ENCODE measurements at regions not wholly inside any gene's neighbourhood (a gene's known extent, or its start where the extent isn't known, plus 50 kb on each side); places are given as distances from the start of the nearest gene placed in this dataset.

- DNase-seq: no peak
- Mint-ChIP-seq H3K36me3 (no peaks in the 10 kb centered on the region), H3K27ac (no peak overlapping the region), H3K4me1 (peaks cover 23% of the 10 kb centered on the region), H3K27me3 (peaks cover 32% of the 10 kb centered on the region), H3K9me3 (no peaks in the 10 kb centered on the region), H3K4me3 (no peak overlapping the region)
- CTCF ChIA-PET: interaction anchor here (1.6 to 1.7 kb wide), 2 partner anchors 12 to 17 kb away, joined by 6 to 10 read pairs; no protein-coding TSS in a partner anchor
Measured at GRCh38 chr3:124577494-124578167, 152.6 kb upstream of the UMPS start.

- Mint-ChIP-seq H3K9me3 (no peaks in the 10 kb centered on the region), H3K27me3 (peaks cover 40% of the 10 kb centered on the region), H3K27ac (no peak overlapping the region), H3K36me3 (no peaks in the 10 kb centered on the region), H3K4me1 (peaks cover 30% of the 10 kb centered on the region), H3K4me3 (no peak overlapping the region)
- CTCF ChIA-PET: no interaction called here
- DNase-seq: no peak
Measured at GRCh38 chr3:124579641-124580040, 150.6 kb upstream of the UMPS start.

GRCh38 chr3:124582196-124582595, 148.1 kb upstream of the UMPS start:
- no peak overlapping the region for H3K4me3 Mint-ChIP-seq
- H3K27me3 Mint-ChIP-seq: peaks cover 66% of the 10 kb centered on the region
- peaks cover 33% of the 10 kb centered on the region for H3K4me1 Mint-ChIP-seq
- H3K9me3 Mint-ChIP-seq: no peaks in the 10 kb centered on the region
- CTCF ChIA-PET: no interaction called here
- H3K36me3 Mint-ChIP-seq: peaks cover 1% of the 10 kb centered on the region
- DNase-seq: no peak
- H3K27ac Mint-ChIP-seq: peak overlapping the region; percentile 15

GRCh38 chr3:124582621-124583395, 147.4 kb upstream of the UMPS start:
- peaks cover 32% of the 10 kb centered on the region for H3K4me1 Mint-ChIP-seq
- peaks cover 1% of the 10 kb centered on the region for H3K36me3 Mint-ChIP-seq
- no peak overlapping the region for H3K4me3 Mint-ChIP-seq
- H3K27me3 Mint-ChIP-seq: peaks cover 72% of the 10 kb centered on the region
- DNase-seq: no peak
- CTCF ChIA-PET: no interaction called here
- H3K9me3 Mint-ChIP-seq: no peaks in the 10 kb centered on the region
- peak overlapping the region; percentile 15 for H3K27ac Mint-ChIP-seq

GRCh38 chr3:124584245-124584551, 146.1 kb upstream of the UMPS start:
- Mint-ChIP-seq H3K9me3 (no peaks in the 10 kb centered on the region), H3K27ac (peak overlapping the region; percentile 47), H3K27me3 (peaks cover 74% of the 10 kb centered on the region), H3K36me3 (peaks cover 1% of the 10 kb centered on the region), H3K4me1 (peaks cover 38% of the 10 kb centered on the region), H3K4me3 (peak overlapping the region; percentile 46)
- DNase-seq: no peak
- CTCF ChIA-PET: no interaction called here

- Mint-ChIP-seq H3K4me3 (peak overlapping the region; percentile 84), H3K27me3 (peaks cover 71% of the 10 kb centered on the region), H3K9me3 (no peaks in the 10 kb centered on the region), H3K4me1 (peaks cover 38% of the 10 kb centered on the region), H3K27ac (peak overlapping the region; percentile 82), H3K36me3 (peaks cover 1% of the 10 kb centered on the region)
- CTCF ChIA-PET: no interaction called here
- DNase-seq: peak; percentile 59
Measured at GRCh38 chr3:124584552-124585391, 145.5 kb upstream of the UMPS start.

- Mint-ChIP-seq H3K27ac (no peak overlapping the region), H3K4me3 (no peak overlapping the region), H3K27me3 (peaks cover 71% of the 10 kb centered on the region), H3K4me1 (peaks cover 38% of the 10 kb centered on the region), H3K36me3 (peaks cover 1% of the 10 kb centered on the region), H3K9me3 (no peaks in the 10 kb centered on the region)
- CTCF ChIA-PET: no interaction called here
- DNase-seq: no peak
Measured at GRCh38 chr3:124586126-124587052, 143.9 kb upstream of the UMPS start.

- no peaks in the 10 kb centered on the region for H3K9me3 Mint-ChIP-seq
- H3K4me3 Mint-ChIP-seq: no peak overlapping the region
- H3K27me3 Mint-ChIP-seq: peaks cover 71% of the 10 kb centered on the region
- DNase-seq: no peak
- CTCF ChIA-PET: no interaction called here
- H3K4me1 Mint-ChIP-seq: peaks cover 38% of the 10 kb centered on the region
- peaks cover 1% of the 10 kb centered on the region for H3K36me3 Mint-ChIP-seq
- no peak overlapping the region for H3K27ac Mint-ChIP-seq
Measured at GRCh38 chr3:124587053-124587408, 143.2 kb upstream of the UMPS start.

GRCh38 chr3:124588036-124588435, 142.2 kb upstream of the UMPS start:
- Mint-ChIP-seq H3K27ac (no peak overlapping the region), H3K36me3 (peaks cover 1% of the 10 kb centered on the region), H3K9me3 (no peaks in the 10 kb centered on the region), H3K27me3 (peaks cover 64% of the 10 kb centered on the region), H3K4me3 (no peak overlapping the region), H3K4me1 (peaks cover 40% of the 10 kb centered on the region)
- CTCF ChIA-PET: no interaction called here
- no peak for DNase-seq

GRCh38 chr3:124588794-124589193, 141.5 kb upstream of the UMPS start:
- Mint-ChIP-seq H3K4me3 (no peak overlapping the region), H3K4me1 (peaks cover 40% of the 10 kb centered on the region), H3K27me3 (peaks cover 62% of the 10 kb centered on the region), H3K36me3 (peaks cover 1% of the 10 kb centered on the region), H3K9me3 (no peaks in the 10 kb centered on the region), H3K27ac (no peak overlapping the region)
- CTCF ChIA-PET: no interaction called here
- no peak for DNase-seq

- H3K27ac Mint-ChIP-seq: no peak overlapping the region
- H3K4me1 Mint-ChIP-seq: peaks cover 21% of the 10 kb centered on the region
- H3K27me3 Mint-ChIP-seq: peaks cover 39% of the 10 kb centered on the region
- H3K36me3 Mint-ChIP-seq: no peaks in the 10 kb centered on the region
- H3K4me3 Mint-ChIP-seq: no peak overlapping the region
- DNase-seq: no peak
- H3K9me3 Mint-ChIP-seq: no peaks in the 10 kb centered on the region
- CTCF ChIA-PET: no interaction called here
Measured at GRCh38 chr3:124591699-124592098, 138.6 kb upstream of the UMPS start.

- peaks cover 31% of the 10 kb centered on the region for H3K27me3 Mint-ChIP-seq
- CTCF ChIA-PET: no interaction called here
- H3K9me3 Mint-ChIP-seq: no peaks in the 10 kb centered on the region
- H3K4me3 Mint-ChIP-seq: no peak overlapping the region
- H3K4me1 Mint-ChIP-seq: peaks cover 21% of the 10 kb centered on the region
- DNase-seq: no peak
- no peak overlapping the region for H3K27ac Mint-ChIP-seq
- H3K36me3 Mint-ChIP-seq: no peaks in the 10 kb centered on the region
Measured at GRCh38 chr3:124592658-124593441, 137.4 kb upstream of the UMPS start.

- H3K4me3 Mint-ChIP-seq: no peak overlapping the region
- H3K9me3 Mint-ChIP-seq: no peaks in the 10 kb centered on the region
- CTCF ChIA-PET: no interaction called here
- H3K27me3 Mint-ChIP-seq: peaks cover 25% of the 10 kb centered on the region
- no peak for DNase-seq
- no peak overlapping the region for H3K27ac Mint-ChIP-seq
- H3K36me3 Mint-ChIP-seq: no peaks in the 10 kb centered on the region
- H3K4me1 Mint-ChIP-seq: peaks cover 20% of the 10 kb centered on the region
Measured at GRCh38 chr3:124593442-124593829, 136.8 kb upstream of the UMPS start.
